ENCODE measurements at regions not wholly inside any gene's neighbourhood (a gene's known extent, or its start where the extent isn't known, plus 50 kb on each side); places are given as distances from the start of the nearest gene placed in this dataset.

GRCh38 chr14:83096092-83096491 lies 1562.4 kb upstream of the SEL1L start:
- no peak for TF ChIP-seq POLR2A (IDR thresholded peaks at IDR 0.05)
- no peak for TF ChIP-seq CTCF (IDR thresholded peaks at IDR 0.05)
